Neural cell (in vitro differentiated cells): ENCODE measurements at regions not wholly inside any gene's neighbourhood (a gene's known extent, or its start where the extent isn't known, plus 50 kb on each side); places are given as distances from the start of the nearest gene placed in this dataset.

Source experiments
- H2AFZ ChIP-seq: fragments of 200-600, 300-800 bp; sonication (generic), shearing (Covaris generic); 2 replicates; pipeline ENCODE4 v1.6.0; 2014; ENCODE audit warnings: low read depth, mild to moderate bottlenecking, antibody characterized with exemption, low read length, moderate library complexity
- H3F3A ChIP-seq: fragments of 200-600 bp; shearing (Covaris generic); 2 replicates; pipeline ENCODE4 v1.6.1; 2016; ENCODE audit warnings: mild to moderate bottlenecking, moderate library complexity, mixed read lengths, antibody characterized with exemption, low read length; ENCODE audit not compliant: insufficient read depth, poor library complexity, severe bottlenecking
- H3K27ac ChIP-seq: fragments of 200-600, 300-800 bp; sonication (generic), shearing (Covaris generic); 2 replicates; pipeline ENCODE4 v1.5.1; 2014; ENCODE audit warnings: mild to moderate bottlenecking, low read length, moderate library complexity
- H3K27me3 ChIP-seq: fragments of 300-800, 200-600 bp; sonication (generic), shearing (Covaris generic); 2 replicates; pipeline ENCODE4 v1.6.0; 2014; ENCODE audit warnings: mild to moderate bottlenecking, low read depth, low read length, moderate library complexity; ENCODE audit not compliant: insufficient read depth
- H3K36me3 ChIP-seq: fragments of 300-800, 200-600 bp; sonication (generic), shearing (Covaris generic); 2 replicates; pipeline ENCODE4 v1.5.1; 2014; ENCODE audit warnings: mild to moderate bottlenecking, antibody characterized with exemption, low read length, moderate library complexity; ENCODE audit not compliant: insufficient read depth
- H3K4me2 ChIP-seq: fragments of 300-800, 200-600 bp; sonication (generic), shearing (Covaris generic); 2 replicates; pipeline ENCODE4 v1.6.0; 2014; ENCODE audit warnings: mild to moderate bottlenecking, low read length
- H3K4me3 ChIP-seq: fragments of 300-800, 200-600 bp; sonication (generic), shearing (Covaris generic); 2 replicates; pipeline ENCODE4 v1.5.1; 2014; ENCODE audit warnings: mild to moderate bottlenecking, low read length, moderate library complexity
- H3K79me2 ChIP-seq: fragments of 200-600 bp; shearing (Covaris generic); replicated peaks from 2 replicates; pipeline ENCODE4 v1.6.0; 2014; ENCODE audit warnings: mild to moderate bottlenecking, low read length, moderate library complexity; ENCODE audit not compliant: insufficient read depth
- H3K9ac ChIP-seq: fragments of 300-800, 200-600 bp; sonication (generic), shearing (Covaris generic); 2 replicates; pipeline ENCODE4 v1.6.1; 2016; ENCODE audit warnings: mild to moderate bottlenecking, low read length, mixed read lengths
- H3K9me2 ChIP-seq: fragments of 200-600 bp; shearing (Covaris generic); 2 replicates; pipeline ENCODE4 v1.6.1; 2016; ENCODE audit warnings: mild to moderate bottlenecking, low read length, mixed read lengths; ENCODE audit not compliant: insufficient read depth
- H3K9me3 ChIP-seq: fragments of 200-600, 300-800 bp; sonication (generic), shearing (Covaris generic); 2 replicates; pipeline ENCODE4 v1.6.1; 2016; ENCODE audit warnings: mild to moderate bottlenecking, mixed run types, low read length, moderate library complexity, mixed read lengths
- H4K20me1 ChIP-seq: fragments of 200-600 bp; shearing (Covaris generic); 2 replicates; pipeline ENCODE4 v1.6.1; 2016; ENCODE audit warnings: mild to moderate bottlenecking, mixed run types; ENCODE audit not compliant: insufficient read depth
- CTCF ChIP-seq: fragments of 450-650 bp; IDR thresholded peaks from 2 replicates; pipeline ENCODE4 v1.5.1; 2014; ENCODE audit warnings: antibody characterized with exemption, mild to moderate bottlenecking, moderate library complexity; ENCODE audit not compliant: poor library complexity, severe bottlenecking
- EP300 ChIP-seq: fragments of 450-650 bp; conservative IDR thresholded peaks from 2 replicates; pipeline ENCODE4 v1.6.1; 2014; ENCODE audit warnings: antibody characterized with exemption, mild to moderate bottlenecking, moderate library complexity; ENCODE audit not compliant: poor library complexity, severe bottlenecking
- EZH2 ChIP-seq: fragments of 200-600, 300-800 bp; shearing (Covaris generic), sonication (generic); IDR thresholded peaks from 2 replicates; pipeline ENCODE4 v1.6.1; 2014; ENCODE audit warnings: antibody characterized with exemption, low read length, borderline replicate concordance, mild to moderate bottlenecking; ENCODE audit not compliant: insufficient read depth, poor library complexity, severe bottlenecking
- MXI1 ChIP-seq: fragments of 450-650 bp; conservative IDR thresholded peaks from 2 replicates; pipeline ENCODE4 v1.6.1; 2014; ENCODE audit warnings: antibody characterized with exemption, mild to moderate bottlenecking; ENCODE audit not compliant: poor library complexity, severe bottlenecking
- POLR2AphosphoS5 ChIP-seq: IDR thresholded peaks from 2 replicates; pipeline ENCODE4 v1.6.1; 2012
- RAD21 ChIP-seq: fragments of 450-650 bp; conservative IDR thresholded peaks from 2 replicates; pipeline ENCODE4 v1.6.1; 2014; ENCODE audit warnings: antibody characterized with exemption, mild to moderate bottlenecking, moderate library complexity
- REST ChIP-seq: IDR thresholded peaks from 2 replicates; pipeline ENCODE4 v1.6.1; 2012; ENCODE audit warnings: borderline replicate concordance
- SMC3 ChIP-seq: fragments of 450-650 bp; conservative IDR thresholded peaks from 2 replicates; pipeline ENCODE4 v1.6.1; 2014; ENCODE audit warnings: antibody characterized with exemption, mild to moderate bottlenecking, moderate library complexity; ENCODE audit not compliant: poor library complexity
- TAF1 ChIP-seq: IDR thresholded peaks from 2 replicates; pipeline ENCODE4 v1.6.1; 2012; ENCODE audit warnings: low read depth

- Histone ChIP-seq H3K27me3 (no peaks in the 10 kb centered on the region), H3K4me3 (no peak overlapping the region), H3K36me3 (no peaks in the 10 kb centered on the region), H3K79me2 (no peaks in the 10 kb centered on the region), H3F3A (no peaks in the 10 kb centered on the region), H4K20me1 (no peaks in the 10 kb centered on the region), H3K9ac (no peak overlapping the region), H2AFZ (no peak overlapping the region), H3K4me2 (no peak overlapping the region), H3K27ac (no peak overlapping the region), H3K9me2 (no peaks in the 10 kb centered on the region), H3K9me3 (no peaks in the 10 kb centered on the region)
- no peak for TF ChIP-seq TAF1
- TF ChIP-seq EP300: no peak
- no peak for TF ChIP-seq CTCF
- TF ChIP-seq MXI1: no peak
- no peak for TF ChIP-seq POLR2AphosphoS5
- no peak for TF ChIP-seq REST
- no peak for TF ChIP-seq SMC3
- TF ChIP-seq EZH2: no peak
- no peak for TF ChIP-seq RAD21
Observed at GRCh38 chrX:20361890-20362262, 95.2 kb upstream of the RPS6KA3 start.

GRCh38 chrX:20361081-20361889 is 94.6 kb upstream of the RPS6KA3 start:
- no peaks in the 10 kb centered on the region for H3K36me3 ChIP-seq
- no peaks in the 10 kb centered on the region for H3K79me2 ChIP-seq
- no peak overlapping the region for H2AFZ ChIP-seq
- no peak overlapping the region for H3K27ac ChIP-seq
- no peaks in the 10 kb centered on the region for H3K27me3 ChIP-seq
- H3K9ac ChIP-seq: no peak overlapping the region
- no peaks in the 10 kb centered on the region for H3K9me2 ChIP-seq
- TF ChIP-seq POLR2AphosphoS5: no peak
- no peak for TF ChIP-seq EP300
- TF ChIP-seq SMC3: no peak
- TF ChIP-seq TAF1: no peak
- TF ChIP-seq REST: no peak
- no peak for TF ChIP-seq EZH2
- TF ChIP-seq CTCF: no peak
- no peak for TF ChIP-seq RAD21
- no peak for TF ChIP-seq MXI1
- H3K4me2 ChIP-seq: no peak overlapping the region
- H3K9me3 ChIP-seq: no peaks in the 10 kb centered on the region
- H4K20me1 ChIP-seq: no peaks in the 10 kb centered on the region
- H3K4me3 ChIP-seq: no peak overlapping the region
- no peaks in the 10 kb centered on the region for H3F3A ChIP-seq
